ENCODE measurements at regions not wholly inside any gene's neighbourhood (a gene's known extent, or its start where the extent isn't known, plus 50 kb on each side); places are given as distances from the start of the nearest gene placed in this dataset.

GRCh38 chr4:20062054-20062453 is 189.7 kb upstream of the SLIT2 start:
- Histone ChIP-seq H4K20me1 (ENCODE audit: insufficient read depth, low read length) (no peaks in the 10 kb centered on the region), H3K27ac (ENCODE audit: extremely low read length, insufficient read depth, low read length) (no peak overlapping the region), H3K36me3 (replicated peaks in 1 of 2; ENCODE audit: control insufficient read depth in 1 of 2, insufficient read depth in 2 of 2, low read length in 2 of 2) (no peaks in the 10 kb centered on the region), H3K79me2 (ENCODE audit: insufficient read depth, low read length) (no peaks in the 10 kb centered on the region), H3K4me1 (ENCODE audit: insufficient read depth, low read length) (no peaks in the 10 kb centered on the region), H3K27me3 (ENCODE audit: control insufficient read depth in 1 of 2, insufficient read depth in 2 of 2, low read length in 2 of 2) (no peaks in the 10 kb centered on the region), H3K4me2 (ENCODE audit: low read depth, low read length) (no peak overlapping the region), H3K4me3 (replicated peaks in 1 of 3; ENCODE audit: insufficient read depth in 1 of 3, low read depth in 2 of 3, low read length in 3 of 3) (no peak overlapping the region), H3K9ac (ENCODE audit: insufficient read depth, low read depth, low read length) (no peak overlapping the region), H2AFZ (ENCODE audit: low read length) (no peak overlapping the region), H3K9me3 (ENCODE audit: low read length) (peaks cover 49% of the 10 kb centered on the region; the same call in 1 of the 2 replicates)
- no peak for TF ChIP-seq GPN1 (CRISPR knock-in tag; IDR thresholded peaks at IDR 0.05; ENCODE audit: borderline replicate concordance)
- TF ChIP-seq, protein P1, sequence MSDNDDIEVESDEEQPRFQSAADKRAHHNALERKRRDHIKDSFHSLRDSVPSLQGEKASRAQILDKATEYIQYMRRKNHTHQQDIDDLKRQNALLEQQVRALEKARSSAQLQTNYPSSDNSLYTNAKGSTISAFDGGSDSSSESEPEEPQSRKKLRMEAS (IDR thresholded peaks at IDR 0.05), result no peak
- in situ Hi-C loops (cut with HindIII; ENCODE audit: extremely low pct_ligation_motif_present, low pct_unique_long_range_greater_than_20kb), result no loop called here
- DNase-seq (ENCODE audit: low spot score) (no peak), ATAC-seq (no peak), FAIRE-seq (no peak)
- no TSS peak for BruUV-seq (replicated peaks)
- CTCF ChIA-PET (ENCODE audit: low intra/inter-chr PET ratio, low total read pairs), result no interaction called here
- intact Hi-C loops (cut with micrococcal nuclease; ENCODE audit: unreplicated experiment), result no loop called here
- POLR2A ChIA-PET, result no interaction called here
- WGBS (ENCODE audit: low lambda C conversion rate), result 52% methylated on average over 7 of the region's 7 CpGs

GRCh38 chr4:20050768-20051167 is 200.9 kb upstream of the SLIT2 start:
- ATAC-seq (no peak), FAIRE-seq (no peak), DNase-seq (ENCODE audit: low spot score) (no peak)
- Histone ChIP-seq H3K4me1 (ENCODE audit: insufficient read depth, low read length) (no peaks in the 10 kb centered on the region), H2AFZ (ENCODE audit: low read length) (no peak overlapping the region), H3K4me3 (replicated peaks in 1 of 3; ENCODE audit: insufficient read depth in 1 of 3, low read depth in 2 of 3, low read length in 3 of 3) (no peak overlapping the region), H3K27me3 (ENCODE audit: control insufficient read depth in 1 of 2, insufficient read depth in 2 of 2, low read length in 2 of 2) (no peaks in the 10 kb centered on the region), H3K79me2 (ENCODE audit: insufficient read depth, low read length) (no peaks in the 10 kb centered on the region), H4K20me1 (ENCODE audit: insufficient read depth, low read length) (no peaks in the 10 kb centered on the region), H3K4me2 (ENCODE audit: low read depth, low read length) (no peak overlapping the region), H3K9me3 (ENCODE audit: low read length) (peaks cover 65% of the 10 kb centered on the region), H3K9ac (ENCODE audit: insufficient read depth, low read depth, low read length) (no peak overlapping the region), H3K27ac (ENCODE audit: extremely low read length, insufficient read depth, low read length) (no peak overlapping the region), H3K36me3 (replicated peaks in 1 of 2; ENCODE audit: control insufficient read depth in 1 of 2, insufficient read depth in 2 of 2, low read length in 2 of 2) (no peaks in the 10 kb centered on the region)
- ChIA-PET POLR2A (no interaction called here), CTCF (ENCODE audit: low intra/inter-chr PET ratio, low total read pairs) (no interaction called here)
- in situ Hi-C loops (cut with HindIII; ENCODE audit: extremely low pct_ligation_motif_present, low pct_unique_long_range_greater_than_20kb) (no loop called here), intact Hi-C loops (cut with micrococcal nuclease; ENCODE audit: unreplicated experiment) (no loop called here)
- BruUV-seq (replicated peaks), result no TSS peak
- WGBS (ENCODE audit: low lambda C conversion rate), result 0% methylated on average over 2 of the region's 6 CpGs
- TF ChIP-seq NRL (CRISPR knock-in tag; IDR thresholded peaks at IDR 0.05; ENCODE audit: borderline replicate concordance) (no peak), MYNN (CRISPR knock-in tag; IDR thresholded peaks at IDR 0.05; ENCODE audit: low read depth) (no peak), CBX1 (IDR thresholded peaks at IDR 0.05; ENCODE audit: low read depth) (no peak), PAX8 (CRISPR knock-in tag; IDR thresholded peaks at IDR 0.05; ENCODE audit: borderline replicate concordance) (no peak), MED13 (CRISPR knock-in tag; IDR thresholded peaks at IDR 0.05) (no peak), SP4 (CRISPR knock-in tag; IDR thresholded peaks at IDR 0.05) (no peak), ZNF556 (CRISPR knock-in tag; IDR thresholded peaks at IDR 0.05; ENCODE audit: borderline replicate concordance) (no peak), SMARCC2 (IDR thresholded peaks at IDR 0.05) (no peak), TRIM22 (IDR thresholded peaks at IDR 0.05) (no peak), ZNF563 (CRISPR knock-in tag; IDR thresholded peaks at IDR 0.05) (no peak), PHF5A (CRISPR knock-in tag; IDR thresholded peaks at IDR 0.05; ENCODE audit: low read depth, unreplicated experiment) (no peak), NFYC (CRISPR knock-in tag; IDR thresholded peaks at IDR 0.05) (no peak)
- TF ChIP-seq, protein P2, sequence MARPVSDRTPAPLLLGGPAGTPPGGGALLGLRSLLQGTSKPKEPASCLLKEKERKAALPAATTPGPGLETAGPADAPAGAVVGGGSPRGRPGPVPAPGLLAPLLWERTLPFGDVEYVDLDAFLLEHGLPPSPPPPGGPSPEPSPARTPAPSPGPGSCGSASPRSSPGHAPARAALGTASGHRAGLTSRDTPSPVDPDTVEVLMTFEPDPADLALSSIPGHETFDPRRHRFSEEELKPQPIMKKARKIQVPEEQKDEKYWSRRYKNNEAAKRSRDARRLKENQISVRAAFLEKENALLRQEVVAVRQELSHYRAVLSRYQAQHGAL (CRISPR knock-in tag; IDR thresholded peaks at IDR 0.05; ENCODE audit: not compliant biosample characterization), result no peak
- TF ChIP-seq, protein P3, sequence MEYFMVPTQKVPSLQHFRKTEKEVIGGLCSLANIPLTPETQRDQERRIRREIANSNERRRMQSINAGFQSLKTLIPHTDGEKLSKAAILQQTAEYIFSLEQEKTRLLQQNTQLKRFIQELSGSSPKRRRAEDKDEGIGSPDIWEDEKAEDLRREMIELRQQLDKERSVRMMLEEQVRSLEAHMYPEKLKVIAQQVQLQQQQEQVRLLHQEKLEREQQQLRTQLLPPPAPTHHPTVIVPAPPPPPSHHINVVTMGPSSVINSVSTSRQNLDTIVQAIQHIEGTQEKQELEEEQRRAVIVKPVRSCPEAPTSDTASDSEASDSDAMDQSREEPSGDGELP (IDR thresholded peaks at IDR 0.05; ENCODE audit: borderline replicate concordance, low read depth), result no peak

Data from HepG2 (cell line).